CD14-positive monocyte (primary cell): ENCODE measurements at regions not wholly inside any gene's neighbourhood (a gene's known extent, or its start where the extent isn't known, plus 50 kb on each side); places are given as distances from the start of the nearest gene placed in this dataset.
"Not testable (repeated sequence)": the region's sequence is repeated elsewhere in the genome, so short reads cannot be mapped to it uniquely, and the experiment has no call there.

Source experiments
- DNase-seq, 3 donors: peaks; one replicate each; pipeline ENCODE4 v3.0.0-alpha.2; 2011 to 2022
- H2AFZ ChIP-seq: 2 replicates; pipeline ENCODE4 v1.6.0; 2012; ENCODE audit warnings: mild to moderate bottlenecking, low read depth, low read length, inconsistent platforms; ENCODE audit not compliant: insufficient read depth, poor library complexity, severe bottlenecking
- H3K27ac ChIP-seq, 2 donors: 1 replicate in 1 of 2; 2 replicates in 1 of 2; pipeline ENCODE4 v1.5.1; 2012 to 2013; ENCODE audit warnings: low read length in 2 of 2, control low read depth in 1 of 2, inconsistent platforms in 1 of 2, low read depth in 1 of 2, mild to moderate bottlenecking in 1 of 2
- H3K27me3 ChIP-seq, 2 donors: one replicate each; pipeline versions ENCODE4 v1.6.0 to v1.6.1; 2011 to 2013; ENCODE audit warnings: low read length in 2 of 2; ENCODE audit not compliant: control insufficient read depth in 2 of 2, insufficient read depth in 2 of 2
- H3K36me3 ChIP-seq, 2 donors: replicated peaks in 1 of 2; 1 replicate in 1 of 2; 2 replicates in 1 of 2; pipeline versions ENCODE4 v1.5.1 to v1.6.1; 2012 to 2013; ENCODE audit warnings: low read length in 2 of 2, control low read depth in 1 of 2, inconsistent platforms in 1 of 2, mild to moderate bottlenecking in 1 of 2; ENCODE audit not compliant: insufficient read depth in 2 of 2, control insufficient read depth in 1 of 2
- H3K4me1 ChIP-seq, 2 donors: 1 replicate in 1 of 2; 2 replicates in 1 of 2; pipeline versions ENCODE4 v1.5.1 to v1.6.1; 2012 to 2013; ENCODE audit warnings: low read length in 2 of 2, control low read depth in 1 of 2, inconsistent platforms in 1 of 2, mild to moderate bottlenecking in 1 of 2, moderate library complexity in 1 of 2; ENCODE audit not compliant: insufficient read depth in 2 of 2, control insufficient read depth in 1 of 2
- H3K4me2 ChIP-seq: replicated peaks from 2 replicates; pipeline ENCODE3; 2012; ENCODE audit warnings: low read length, moderate library complexity, mild to moderate bottlenecking; ENCODE audit not compliant: poor library complexity, severe bottlenecking; ENCODE audit errors: extremely low read depth
- H3K4me3 ChIP-seq, 3 experiments: fragments of 200-600 bp in 1 of 3; sonication (generic) in 1 of 3; replicated peaks in 1 of 3; 1 replicate in 2 of 3; 2 replicates in 1 of 3; pipeline ENCODE4 v1.5.1; 2011 to 2013; ENCODE audit warnings: low read length in 3 of 3, mild to moderate bottlenecking in 3 of 3, control low read depth in 2 of 3, low read depth in 2 of 3, inconsistent platforms in 1 of 3, moderate library complexity in 1 of 3
- H3K79me2 ChIP-seq: 2 replicates; pipeline ENCODE4 v1.6.0; 2012; ENCODE audit warnings: mild to moderate bottlenecking, control low read depth, inconsistent platforms, low read length, moderate library complexity; ENCODE audit not compliant: insufficient read depth
- H3K9ac ChIP-seq: 2 replicates; pipeline ENCODE4 v1.6.0; 2017; ENCODE audit warnings: low read length, mild to moderate bottlenecking; ENCODE audit not compliant: insufficient read depth, poor library complexity, severe bottlenecking
- H3K9me3 ChIP-seq, 2 donors: replicated peaks in 1 of 2; 1 replicate in 1 of 2; 2 replicates in 1 of 2; pipeline versions ENCODE4 v1.5.1 to v1.6.1; 2012 to 2013; ENCODE audit warnings: low read length in 2 of 2, control low read depth in 1 of 2; ENCODE audit not compliant: control insufficient read depth in 1 of 2, insufficient read depth in 1 of 2
- H4K20me1 ChIP-seq: 2 replicates; pipeline ENCODE4 v1.6.0; 2012; ENCODE audit warnings: mild to moderate bottlenecking, low read length, control low read depth, moderate library complexity; ENCODE audit not compliant: insufficient read depth
- H3K27ac Mint-ChIP-seq, 7 donors: one replicate each; pipeline ENCODE4 v1.8.0; 2020; ENCODE audit warnings: mild to moderate bottlenecking in 7 of 7, mixed read lengths in 7 of 7, moderate library complexity in 6 of 7, inconsistent platforms in 2 of 7
- H3K27me3 Mint-ChIP-seq, 3 donors: one replicate each; pipeline ENCODE4 v1.8.0; 2021 to 2022; ENCODE audit warnings: low read depth in 3 of 3, mild to moderate bottlenecking in 3 of 3, mixed read lengths in 3 of 3, moderate library complexity in 3 of 3, inconsistent platforms in 1 of 3
- H3K36me3 Mint-ChIP-seq, 2 donors: one replicate each; pipeline ENCODE4 v1.8.0; 2020; ENCODE audit warnings: mixed read lengths in 2 of 2, inconsistent platforms in 1 of 2, mild to moderate bottlenecking in 1 of 2
- H3K4me1 Mint-ChIP-seq: one replicate; pipeline ENCODE4 v1.8.0; 2020; ENCODE audit warnings: mild to moderate bottlenecking, mixed read lengths
- H3K4me3 Mint-ChIP-seq, 2 donors: one replicate each; pipeline ENCODE4 v1.8.0; 2020; ENCODE audit warnings: mild to moderate bottlenecking in 2 of 2, mixed read lengths in 2 of 2, moderate library complexity in 1 of 2
- H3K9me3 Mint-ChIP-seq, 7 donors: one replicate each; pipeline ENCODE4 v1.8.0; 2020 to 2022; ENCODE audit warnings: mixed read lengths in 7 of 7, mild to moderate bottlenecking in 6 of 7, moderate library complexity in 6 of 7, inconsistent platforms in 2 of 7
- WGBS: methylation state at CpG from one replicate; pipeline ENCODE4 v1.1.5; 2013; ENCODE audit warnings: missing lambda C conversion rate; ENCODE audit not compliant: insufficient coverage; 5-methylcytosine and 5-hydroxymethylcytosine counted together
- intact Hi-C, 2 donors: fragments of 100-400 bp; cut with micrococcal nuclease; formaldehyde crosslinking; loops; one replicate each; pipeline versions ENCODE4 v1.15.0 to v1.15.1; 2023
- TF ChIP-seq, protein P1 (sequence below): fragments of 200-600 bp; IDR thresholded peaks from one replicate; pipeline ENCODE4 v1.8.0; 2022; ENCODE audit warnings: antibody characterized with exemption, mild to moderate bottlenecking

DNA sequence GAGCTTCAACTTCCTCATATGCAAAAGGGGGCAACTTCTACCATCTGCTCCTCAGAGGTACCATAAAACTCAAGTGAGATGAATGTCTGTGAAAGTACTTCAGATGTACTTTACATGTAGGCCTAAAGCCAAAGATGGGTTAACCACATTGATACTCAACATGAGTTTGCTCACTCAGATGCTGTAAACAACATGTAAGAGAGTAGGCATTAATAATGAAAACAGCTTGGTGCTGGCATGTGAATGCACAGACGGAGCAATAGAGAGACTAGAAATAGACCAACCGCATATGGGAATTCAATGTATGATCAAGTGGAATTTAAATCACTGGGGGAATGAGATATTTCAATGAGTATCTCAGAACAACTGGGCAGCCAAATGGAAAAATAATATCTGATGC is 143.8 kb upstream of the CDYL start:
- no peak for DNase-seq
- H3K27ac ChIP-seq, result no peak overlapping the region
- H3K4me2 ChIP-seq, result no peak overlapping the region
- no peak overlapping the region for H3K4me3 ChIP-seq
- no peaks in the 10 kb centered on the region for H3K4me1 ChIP-seq
- WGBS, result 100% methylated on average over 1 of the region's 2 CpGs
- Mint-ChIP-seq H3K9me3 (peaks cover 15 to 51% (median 39%) of the 10 kb centered on the region in 7 donors), H3K27me3 (peaks cover 0 to 2% (median 1%) of the 10 kb centered on the region in 3 donors), H3K27ac (no peak overlapping the region), H3K4me3 (no peak overlapping the region), H3K36me3 (no peaks in the 10 kb centered on the region), H3K4me1 (no peaks in the 10 kb centered on the region)
- H3K79me2 ChIP-seq, result no peaks in the 10 kb centered on the region
- TF ChIP-seq, protein P1, sequence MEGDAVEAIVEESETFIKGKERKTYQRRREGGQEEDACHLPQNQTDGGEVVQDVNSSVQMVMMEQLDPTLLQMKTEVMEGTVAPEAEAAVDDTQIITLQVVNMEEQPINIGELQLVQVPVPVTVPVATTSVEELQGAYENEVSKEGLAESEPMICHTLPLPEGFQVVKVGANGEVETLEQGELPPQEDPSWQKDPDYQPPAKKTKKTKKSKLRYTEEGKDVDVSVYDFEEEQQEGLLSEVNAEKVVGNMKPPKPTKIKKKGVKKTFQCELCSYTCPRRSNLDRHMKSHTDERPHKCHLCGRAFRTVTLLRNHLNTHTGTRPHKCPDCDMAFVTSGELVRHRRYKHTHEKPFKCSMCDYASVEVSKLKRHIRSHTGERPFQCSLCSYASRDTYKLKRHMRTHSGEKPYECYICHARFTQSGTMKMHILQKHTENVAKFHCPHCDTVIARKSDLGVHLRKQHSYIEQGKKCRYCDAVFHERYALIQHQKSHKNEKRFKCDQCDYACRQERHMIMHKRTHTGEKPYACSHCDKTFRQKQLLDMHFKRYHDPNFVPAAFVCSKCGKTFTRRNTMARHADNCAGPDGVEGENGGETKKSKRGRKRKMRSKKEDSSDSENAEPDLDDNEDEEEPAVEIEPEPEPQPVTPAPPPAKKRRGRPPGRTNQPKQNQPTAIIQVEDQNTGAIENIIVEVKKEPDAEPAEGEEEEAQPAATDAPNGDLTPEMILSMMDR, result no peak
- no peaks in the 10 kb centered on the region for H3K27me3 ChIP-seq
- H3K9ac ChIP-seq, result no peak overlapping the region
- intact Hi-C loops, result no loop called here
- H2AFZ ChIP-seq, result no peak overlapping the region
- no peaks in the 10 kb centered on the region for H3K36me3 ChIP-seq
- no peaks in the 10 kb centered on the region for H4K20me1 ChIP-seq
- peaks cover 21 to 43% of the 10 kb centered on the region in 2 donors for H3K9me3 ChIP-seq

DNA sequence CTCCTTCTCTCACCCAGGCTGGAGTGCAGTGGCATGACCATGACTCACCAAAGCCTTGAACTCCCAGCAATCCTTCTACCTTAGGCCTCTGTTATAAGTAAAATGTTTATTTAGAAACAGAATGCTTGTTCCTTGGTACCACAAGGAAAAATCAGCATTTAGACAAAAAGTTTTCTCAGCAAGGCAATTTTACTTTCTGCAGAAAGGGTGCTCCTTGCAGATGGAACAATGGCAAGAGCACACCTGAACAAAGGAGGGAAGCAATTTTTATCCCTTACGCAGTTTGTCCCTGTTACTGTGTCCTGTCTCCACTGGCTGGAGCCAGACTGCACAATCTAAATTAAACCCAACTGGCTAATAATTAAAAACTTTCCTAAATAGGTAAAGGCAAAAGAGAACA is 146.4 kb upstream of the CDYL start:
- H3K27me3 Mint-ChIP-seq, H3K27ac Mint-ChIP-seq, H3K4me1 Mint-ChIP-seq, H3K27ac ChIP-seq, H3K4me2 ChIP-seq, H3K36me3 Mint-ChIP-seq, H4K20me1 ChIP-seq, H3K4me1 ChIP-seq, H3K36me3 ChIP-seq, H3K9ac ChIP-seq, H3K27me3 ChIP-seq, H2AFZ ChIP-seq, H3K4me3 ChIP-seq, intact Hi-C loops, DNase-seq, H3K79me2 ChIP-seq, H3K4me3 Mint-ChIP-seq: not testable (repeated sequence)
- H3K9me3 ChIP-seq, result peaks cover 21 to 43% of the 10 kb centered on the region in 2 donors
- no CpG with 5 or more reads among the region's 1 CpG for WGBS
- peaks cover 10 to 44% (median 34%) of the 10 kb centered on the region in 7 donors for H3K9me3 Mint-ChIP-seq
